Activated CD8-positive, alpha-beta T cell treated with anti-CD3 and anti-CD28 coated beads for 36 hours (primary cell): ENCODE measurements at regions not wholly inside any gene's neighbourhood (a gene's known extent, or its start where the extent isn't known, plus 50 kb on each side); places are given as distances from the start of the nearest gene placed in this dataset.

ENCODE experiments used
- ATAC-seq: fragments of 200-7000 bp; cut with Tn5 transposase; one replicate; pipeline ENCODE4 v1.10.0; 2021; ENCODE audit warnings: mild to moderate bottlenecking, moderate library complexity
- CTCF ChIA-PET: fragments of 350-600 bp; sonication (Branson Sonifier 250); formaldehyde crosslinking; loops from one replicate; lab custom pipeline; 2021; ENCODE audit warnings: antibody characterized with exemption; lab: Charles Lee
- POLR2A ChIA-PET: fragments of 350-600 bp; sonication (Branson Sonifier 250); formaldehyde crosslinking; loops from one replicate; lab custom pipeline; 2021; ENCODE audit warnings: antibody characterized with exemption; lab: Charles Lee
- DNase-seq: peaks from one replicate; pipeline ENCODE4 v3.0.0-alpha.2; 2020
- H3K27ac Mint-ChIP-seq: one replicate; pipeline ENCODE4 v1.8.0; 2021; ENCODE audit warnings: mild to moderate bottlenecking, mixed read lengths
- H3K27me3 Mint-ChIP-seq: one replicate; pipeline ENCODE4 v1.8.0; 2021; ENCODE audit warnings: mixed read lengths
- H3K36me3 Mint-ChIP-seq: one replicate; pipeline ENCODE4 v1.8.0; 2021; ENCODE audit warnings: low read depth, mixed read lengths
- H3K4me1 Mint-ChIP-seq: one replicate; pipeline ENCODE4 v1.8.0; 2021; ENCODE audit warnings: low read depth, mixed read lengths
- H3K4me3 Mint-ChIP-seq: one replicate; pipeline ENCODE4 v1.8.0; 2021; ENCODE audit warnings: mild to moderate bottlenecking, moderate library complexity, mixed read lengths
- H3K9me3 Mint-ChIP-seq: one replicate; pipeline ENCODE4 v1.8.0; 2021; ENCODE audit warnings: mixed read lengths
- CTCF ChIP-seq: fragments of 200-600 bp; IDR thresholded peaks from one replicate; pipeline ENCODE4 v1.8.0; 2022; ENCODE audit warnings: antibody characterized with exemption, mild to moderate bottlenecking
- intact Hi-C: fragments of 100-400 bp; cut with micrococcal nuclease; formaldehyde crosslinking; loops from one replicate; pipeline ENCODE4 v1.10.0; 2022

- intact Hi-C loops: no loop called here
- Mint-ChIP-seq H3K27me3 (peaks cover 4% of the 10 kb centered on the region), H3K36me3 (no peaks in the 10 kb centered on the region), H3K27ac (no peak overlapping the region), H3K4me3 (no peak overlapping the region), H3K9me3 (no peaks in the 10 kb centered on the region), H3K4me1 (no peaks in the 10 kb centered on the region)
- CTCF ChIA-PET: interaction anchor here (0.7 to 1.5 kb wide), 5 partner anchors 9 to 262 kb away, joined by 3 to 5 read pairs (median 3); no protein-coding TSS in a partner anchor
- TF ChIP-seq CTCF: no peak
- POLR2A ChIA-PET: no interaction called here
- ATAC-seq (peak; percentile 37), DNase-seq (peak; percentile 9)
These were observed 196.2 kb downstream of the SNCA start for GRCh38 chr4:89640620-89641366.

- Mint-ChIP-seq H3K4me3 (no peak overlapping the region), H3K27ac (no peak overlapping the region), H3K9me3 (no peaks in the 10 kb centered on the region), H3K36me3 (no peaks in the 10 kb centered on the region), H3K4me1 (no peaks in the 10 kb centered on the region), H3K27me3 (peaks cover 4% of the 10 kb centered on the region)
- ATAC-seq (no peak), DNase-seq (no peak)
- intact Hi-C loops: no loop called here
- TF ChIP-seq CTCF: no peak
- ChIA-PET CTCF (no interaction called here), POLR2A (no interaction called here)
These were observed 197.6 kb downstream of the SNCA start for GRCh38 chr4:89639395-89639794.

GRCh38 chr4:89625599-89626293 is 211.2 kb downstream of the SNCA start:
- Mint-ChIP-seq H3K36me3 (no peaks in the 10 kb centered on the region), H3K27me3 (peaks cover 4% of the 10 kb centered on the region), H3K4me1 (no peaks in the 10 kb centered on the region), H3K27ac (no peak overlapping the region), H3K9me3 (no peaks in the 10 kb centered on the region), H3K4me3 (no peak overlapping the region)
- ATAC-seq (no peak), DNase-seq (no peak)
- CTCF ChIA-PET: interaction anchor here (0.6 kb wide), 1 partner anchor 55 kb away, joined by 4 read pairs; no protein-coding TSS in a partner anchor
- POLR2A ChIA-PET: no interaction called here
- TF ChIP-seq CTCF: no peak
- intact Hi-C loops: no loop called here

- ChIA-PET CTCF (interaction anchor here (0.8 kb wide), 1 partner anchor 394 kb away, joined by 3 read pairs; no protein-coding TSS in a partner anchor), POLR2A (no interaction called here)
- intact Hi-C loops: no loop called here
- Mint-ChIP-seq H3K4me3 (no peak overlapping the region), H3K27ac (peak overlapping the region; percentile 34), H3K36me3 (no peaks in the 10 kb centered on the region), H3K4me1 (peaks cover 11% of the 10 kb centered on the region), H3K27me3 (no peaks in the 10 kb centered on the region), H3K9me3 (no peaks in the 10 kb centered on the region)
- peak; percentile 68 for ATAC-seq
- TF ChIP-seq CTCF: no peak
- peak; percentile 31 for DNase-seq
These were observed 217.6 kb downstream of the SNCA start for GRCh38 chr4:89619206-89619962.
